AG10803 (cell line): ENCODE measurements at regions not wholly inside any gene's neighbourhood (a gene's known extent, or its start where the extent isn't known, plus 50 kb on each side); places are given as distances from the start of the nearest gene placed in this dataset.

ENCODE experiments used
- DNase-seq: peaks from one replicate; pipeline ENCODE4 v3.0.0; 2010; ENCODE audit warnings: low read depth
- H3K4me3 ChIP-seq: 2 replicates; pipeline ENCODE4 v1.5.1; 2011; ENCODE audit warnings: mild to moderate bottlenecking, low read length, control low read depth
- CTCF ChIP-seq: conservative IDR thresholded peaks from 2 replicates; pipeline ENCODE4 v1.5.1; 2011; ENCODE audit warnings: mild to moderate bottlenecking, low read length, control low read depth, inconsistent platforms

DNA sequence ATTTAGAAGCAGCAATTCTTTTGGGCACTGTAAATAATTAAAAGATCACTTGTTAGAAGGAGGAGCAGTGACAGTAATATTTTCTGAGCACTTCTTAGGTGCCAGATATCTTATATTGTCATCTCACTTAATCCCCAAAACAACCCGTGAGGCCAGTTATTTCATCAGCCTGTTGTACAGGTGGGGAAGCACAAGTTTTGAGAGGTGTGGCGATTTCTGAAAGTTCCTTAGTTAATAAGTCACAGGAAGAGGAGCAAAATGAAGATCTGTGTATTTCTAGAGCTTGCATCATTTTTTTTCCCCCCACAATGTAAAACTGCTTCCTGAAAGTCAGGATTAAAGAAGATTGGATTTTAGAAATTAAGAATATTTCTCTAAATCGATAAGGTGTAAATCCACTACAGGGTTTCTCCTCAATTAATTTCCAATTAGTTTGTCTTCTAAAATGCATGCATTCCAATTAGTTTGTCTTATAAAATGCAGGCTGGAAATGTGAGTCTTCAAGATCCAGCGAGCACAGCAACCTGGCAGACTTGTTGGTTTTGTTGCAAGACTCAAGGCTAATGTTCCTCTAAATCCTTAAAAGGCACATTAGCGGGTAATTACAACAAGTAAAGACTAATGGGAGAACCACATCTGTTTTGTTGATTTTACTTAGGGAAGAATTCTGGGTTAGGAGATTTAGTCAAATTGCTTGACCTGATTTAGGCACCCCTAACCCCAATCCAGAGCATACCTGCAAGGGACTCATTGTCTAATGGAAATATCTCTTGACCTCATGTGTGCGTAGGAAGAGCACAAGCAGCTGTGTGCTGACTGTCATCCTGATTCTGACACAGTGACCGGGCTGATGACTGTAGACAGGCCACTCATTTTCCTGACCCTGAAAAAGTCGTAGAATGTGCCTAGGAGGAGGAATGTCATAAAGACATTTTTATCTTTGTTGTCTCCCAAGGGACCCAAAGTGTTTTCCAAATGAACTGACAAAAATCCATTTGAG is 272.0 kb downstream of the BAMBI start:
- TF ChIP-seq CTCF: no peak
- no peak overlapping the region for H3K4me3 ChIP-seq
- peak; percentile 33 for DNase-seq

DNA sequence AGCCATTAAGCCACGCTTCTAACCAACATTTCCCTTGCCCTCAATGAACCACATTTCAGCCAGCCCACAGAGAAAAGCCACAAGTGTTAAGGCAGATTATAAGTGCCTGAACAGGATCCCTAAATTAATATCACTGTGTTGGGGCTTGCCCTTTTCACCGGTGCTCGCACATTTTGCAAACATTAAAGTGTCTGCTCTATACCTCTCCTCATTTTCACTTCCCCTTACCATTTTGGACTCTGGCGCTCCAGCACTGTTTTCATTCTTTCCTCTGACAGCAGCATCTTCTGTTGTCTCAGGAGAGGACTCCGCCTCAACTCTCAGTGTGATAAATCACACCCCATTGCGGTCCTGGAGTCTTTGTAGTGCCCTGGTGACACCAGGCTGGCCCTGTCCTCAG is 274.2 kb downstream of the BAMBI start:
- no peak for TF ChIP-seq CTCF
- H3K4me3 ChIP-seq: no peak overlapping the region
- DNase-seq: no peak

DNA sequence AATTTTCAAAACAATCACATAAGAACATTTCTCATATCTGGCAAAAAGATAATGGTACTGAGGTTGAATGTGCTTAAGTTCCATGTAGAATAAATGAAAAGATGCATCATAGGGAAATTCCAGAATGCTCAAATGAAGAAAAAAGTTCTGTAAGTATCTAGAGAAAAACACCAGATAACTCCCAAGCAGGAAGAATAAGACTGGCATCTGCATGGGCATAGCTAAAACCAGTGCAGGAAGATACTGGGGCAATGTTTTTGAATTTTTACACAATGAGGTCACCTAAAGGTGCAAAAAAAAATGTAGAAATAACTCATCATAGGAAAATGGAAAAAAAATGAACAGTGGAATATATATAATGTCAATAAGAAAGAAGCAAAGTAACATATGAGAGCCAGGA is 275.2 kb downstream of the BAMBI start:
- TF ChIP-seq CTCF: no peak
- DNase-seq: no peak

GRCh38 chr10:28954211-28954610 is 276.9 kb downstream of the BAMBI start:
- no peak for DNase-seq
- no peak for TF ChIP-seq CTCF
- no peak overlapping the region for H3K4me3 ChIP-seq

More for the DNA sequence above, 275.2 kb downstream of the BAMBI start:
- H3K4me3 ChIP-seq: no peak overlapping the region

- TF ChIP-seq CTCF: no peak
- no peak overlapping the region for H3K4me3 ChIP-seq
- DNase-seq: no peak
Measured at GRCh38 chr10:28958468-28958867, 281.1 kb downstream of the BAMBI start.

GRCh38 chr10:28959850-28960501 is 282.7 kb downstream of the BAMBI start:
- H3K4me3 ChIP-seq: no peak overlapping the region
- no peak for TF ChIP-seq CTCF
- DNase-seq: no peak
